ENCODE measurements at regions not wholly inside any gene's neighbourhood (a gene's known extent, or its start where the extent isn't known, plus 50 kb on each side); places are given as distances from the start of the nearest gene placed in this dataset.
"Not testable (repeated sequence)": the region's sequence is repeated elsewhere in the genome, so short reads cannot be mapped to it uniquely, and the experiment has no call there.

GRCh38 chr2:8611246-8611645 lies 70.6 kb upstream of the ID2 start:
- no peak for DNase-seq

DNA sequence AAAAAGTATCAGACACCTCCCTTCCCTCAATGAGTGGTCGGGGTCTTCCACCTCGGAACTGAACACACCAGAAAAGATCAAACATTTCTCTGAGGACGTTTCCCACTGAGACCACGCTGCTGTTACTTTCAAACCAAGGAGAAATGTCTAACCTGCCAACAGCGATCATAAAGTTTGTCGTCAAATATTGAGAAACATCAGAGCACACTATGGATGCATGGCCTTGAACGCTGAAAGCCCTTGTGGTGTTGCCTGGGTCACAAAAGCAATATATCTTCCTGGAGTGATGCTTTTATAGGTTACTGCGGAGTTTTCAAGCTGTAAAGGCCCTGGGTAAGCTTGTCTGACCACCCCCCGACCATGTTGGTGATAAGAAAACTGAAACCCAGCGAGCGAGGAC lies 70.2 kb upstream of the ID2 start:
- no peak for DNase-seq

GRCh38 chr2:8612734-8613179 lies 69.1 kb upstream of the ID2 start:
- no peak for DNase-seq

DNA sequence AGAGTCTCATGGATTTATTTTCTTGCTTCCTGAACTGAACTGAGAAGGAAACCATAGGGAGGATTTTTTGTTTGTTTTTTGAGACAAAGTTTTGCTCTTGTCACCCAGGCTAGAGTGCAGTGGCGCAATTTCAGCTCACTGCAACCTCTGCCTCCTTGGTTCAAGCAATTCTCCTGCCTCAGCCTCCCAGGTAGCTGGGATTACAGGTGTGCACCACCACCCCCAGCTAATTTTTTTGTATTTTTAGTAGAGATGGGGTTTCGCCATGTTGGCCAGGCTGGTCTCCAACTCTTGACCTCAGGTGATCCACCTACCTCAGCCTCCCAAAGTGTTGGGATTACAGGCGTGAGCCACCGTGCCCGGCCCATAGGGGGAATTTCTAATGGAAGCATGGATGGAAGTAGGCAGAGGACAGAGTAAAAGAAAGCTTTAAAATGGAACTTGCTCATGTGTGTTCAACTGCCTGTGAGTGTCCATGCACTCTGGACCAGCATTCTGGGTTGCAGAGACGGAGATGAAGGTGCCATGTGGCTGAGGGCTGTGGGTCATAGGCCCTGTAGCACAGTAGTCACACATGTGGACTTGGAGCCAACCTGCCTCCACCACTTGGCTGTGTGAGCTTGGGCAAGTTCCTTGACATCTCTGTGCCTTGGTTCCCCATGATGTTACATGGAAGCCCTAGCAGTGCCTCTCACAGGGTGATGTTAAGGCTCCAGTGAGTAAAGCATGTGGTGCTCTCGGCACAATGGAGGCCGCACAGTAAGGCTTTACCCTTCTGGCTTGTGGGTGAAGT lies 68.5 kb upstream of the ID2 start:
- DNase-seq: not testable (repeated sequence)

GRCh38 chr2:8614646-8615045 lies 67.2 kb upstream of the ID2 start:
- DNase-seq: no peak

DNA sequence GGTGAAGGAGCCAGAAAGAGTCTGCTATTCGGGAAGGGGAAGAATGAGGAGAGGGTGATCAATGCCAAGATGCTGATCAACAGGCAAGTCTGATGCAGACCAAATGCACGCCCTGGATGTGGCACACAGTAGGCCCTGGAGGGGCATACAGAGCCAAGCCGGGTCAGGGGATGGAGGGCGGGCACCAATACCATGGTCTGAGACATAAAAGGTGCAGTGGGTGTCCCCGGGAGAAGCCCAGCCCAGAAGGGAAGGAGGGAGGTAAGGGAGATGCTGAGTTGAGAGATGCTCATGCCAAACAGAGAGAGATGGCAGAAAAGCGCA lies 66.6 kb upstream of the ID2 start:
- DNase-seq: no peak

- DNase-seq: no peak
These were observed 66.1 kb upstream of the ID2 start for GRCh38 chr2:8615576-8616281.

- DNase-seq: no peak
These were observed 64.8 kb upstream of the ID2 start for GRCh38 chr2:8617048-8617447.

DNA sequence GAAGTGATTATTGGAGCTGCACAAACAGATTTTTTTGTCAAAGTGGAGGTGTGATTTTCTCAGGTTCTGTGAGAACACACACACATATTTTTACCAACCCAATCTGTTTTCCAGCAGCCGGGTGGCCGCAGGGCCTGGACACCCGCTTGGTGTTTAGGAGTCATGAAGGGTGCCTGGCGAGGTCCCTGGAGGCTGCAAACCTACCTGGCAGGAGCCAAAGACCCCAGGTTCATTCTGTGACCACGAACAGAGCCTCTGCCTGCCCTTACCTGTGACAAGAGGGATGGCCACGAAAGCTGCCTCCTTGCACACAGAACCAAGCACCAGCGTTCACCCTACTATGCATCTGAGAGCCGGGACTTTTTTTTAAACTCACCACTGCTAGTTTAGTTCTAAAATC lies 64.3 kb upstream of the ID2 start:
- no peak for DNase-seq

- no peak for DNase-seq
These were observed 62.8 kb upstream of the ID2 start for GRCh38 chr2:8619071-8619470.

DNA sequence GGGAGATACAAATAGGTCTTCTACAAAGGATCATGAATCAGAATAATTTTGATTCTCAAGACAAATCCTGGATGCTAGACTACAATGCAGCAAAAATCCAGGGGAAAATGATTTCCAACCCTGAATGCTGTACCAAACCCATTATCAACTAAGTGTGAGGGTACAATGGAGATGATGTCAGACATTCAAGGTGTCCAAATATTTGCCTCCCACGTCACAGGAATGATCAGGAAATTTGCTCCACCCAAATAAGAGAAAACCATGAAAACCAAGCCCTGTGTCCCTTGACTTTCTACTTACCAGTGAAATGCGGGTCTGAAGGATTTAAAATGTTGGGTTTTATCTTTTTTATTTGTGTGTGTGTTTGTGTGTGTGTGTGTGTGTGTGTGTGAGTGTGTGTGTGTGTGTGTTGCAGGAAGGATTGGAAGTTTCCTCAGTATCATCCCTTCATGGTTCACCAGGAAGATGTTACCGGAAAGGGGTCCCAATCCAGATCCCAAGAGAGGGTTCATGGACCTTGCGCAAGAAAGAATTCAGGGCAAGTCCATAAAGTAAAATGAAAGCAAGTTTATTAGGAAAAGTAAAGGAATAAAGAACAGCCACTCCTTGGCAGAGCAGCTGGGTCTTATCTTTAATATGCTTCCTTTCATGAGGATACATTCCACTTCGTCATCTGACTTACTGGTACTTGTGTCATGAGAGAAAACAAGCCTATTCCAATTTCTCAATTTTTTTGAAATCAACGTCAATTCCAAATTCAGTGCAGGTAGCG lies 61.1 kb upstream of the ID2 start:
- no peak for DNase-seq

GRCh38 chr2:8622199-8622911 lies 59.5 kb upstream of the ID2 start:
- no peak for DNase-seq

DNA sequence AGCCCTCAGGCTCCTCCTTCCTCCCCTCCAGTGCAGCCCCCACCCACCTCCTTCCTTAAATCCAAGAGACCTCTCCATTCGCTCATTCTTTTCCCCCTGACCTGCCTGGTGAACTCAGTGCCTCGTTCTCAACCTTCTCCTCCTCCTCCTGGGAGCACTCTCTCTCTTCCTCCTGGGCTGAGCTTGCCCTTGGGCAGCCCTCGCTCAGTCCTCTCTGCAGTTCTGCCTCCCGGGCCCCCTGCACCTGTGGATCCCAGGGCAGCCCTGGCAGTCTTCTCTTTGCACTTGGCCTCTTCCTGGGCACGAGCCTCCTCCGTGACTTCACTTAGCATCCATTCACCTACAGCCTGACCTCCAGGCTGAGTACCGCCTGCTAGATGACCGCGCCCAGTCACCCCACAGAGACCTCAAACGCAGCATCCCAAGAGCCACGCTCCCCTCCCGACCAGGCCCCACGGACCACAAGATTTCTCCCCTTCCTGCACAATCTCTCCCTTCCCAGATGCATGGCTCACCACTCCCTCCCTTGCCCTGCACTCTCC lies 58.9 kb upstream of the ID2 start:
- no peak for DNase-seq

DNA sequence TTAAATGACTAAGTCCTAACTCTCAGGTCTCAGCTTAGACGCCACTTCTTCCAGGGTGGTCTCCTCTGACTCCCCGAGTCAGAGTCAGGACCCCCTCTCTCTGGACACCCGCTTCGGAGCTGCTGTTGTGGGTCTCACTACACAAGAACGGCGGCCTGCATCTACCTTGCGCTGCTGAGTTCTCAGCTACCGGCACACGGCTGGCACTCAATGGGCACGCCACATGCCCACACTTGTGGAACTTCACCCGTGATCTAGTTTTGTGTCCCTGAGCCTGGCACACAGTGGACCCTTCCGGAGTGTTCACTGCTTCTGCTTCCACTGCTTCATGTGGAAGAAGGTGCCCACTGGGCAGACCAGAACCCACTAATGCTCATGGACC lies 58.3 kb upstream of the ID2 start:
- no peak for DNase-seq

DNA sequence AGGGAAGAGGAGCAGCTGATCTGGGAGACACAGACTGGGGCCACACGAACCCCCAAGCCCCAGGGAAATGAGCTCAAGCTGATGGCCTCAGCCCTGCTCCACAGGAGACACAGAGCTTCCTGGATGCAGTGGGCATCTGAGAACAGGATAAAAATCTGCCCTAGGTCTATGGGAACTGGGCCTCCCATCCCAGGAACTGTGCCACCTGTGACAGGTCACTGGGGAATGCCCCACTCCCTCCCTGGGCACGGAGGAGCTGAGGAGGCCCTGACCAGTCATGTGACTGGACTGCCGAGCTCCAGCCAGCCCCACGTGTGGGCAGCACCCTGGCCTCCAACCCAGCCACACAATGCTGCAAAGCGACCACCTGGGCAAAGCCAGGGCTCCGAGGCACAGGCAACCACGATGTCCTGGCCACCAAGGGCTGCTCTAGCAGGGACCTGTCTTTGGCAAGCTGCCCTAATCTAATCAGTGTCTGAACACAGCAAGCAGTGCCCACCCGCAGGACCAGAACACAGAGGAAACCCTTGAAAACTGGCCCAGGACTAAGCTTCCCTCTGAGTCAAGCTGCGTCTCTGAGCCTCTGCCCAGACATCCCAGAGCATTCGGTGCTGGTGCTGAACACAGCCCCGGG lies 57.8 kb upstream of the ID2 start:
- DNase-seq: no peak

DNA sequence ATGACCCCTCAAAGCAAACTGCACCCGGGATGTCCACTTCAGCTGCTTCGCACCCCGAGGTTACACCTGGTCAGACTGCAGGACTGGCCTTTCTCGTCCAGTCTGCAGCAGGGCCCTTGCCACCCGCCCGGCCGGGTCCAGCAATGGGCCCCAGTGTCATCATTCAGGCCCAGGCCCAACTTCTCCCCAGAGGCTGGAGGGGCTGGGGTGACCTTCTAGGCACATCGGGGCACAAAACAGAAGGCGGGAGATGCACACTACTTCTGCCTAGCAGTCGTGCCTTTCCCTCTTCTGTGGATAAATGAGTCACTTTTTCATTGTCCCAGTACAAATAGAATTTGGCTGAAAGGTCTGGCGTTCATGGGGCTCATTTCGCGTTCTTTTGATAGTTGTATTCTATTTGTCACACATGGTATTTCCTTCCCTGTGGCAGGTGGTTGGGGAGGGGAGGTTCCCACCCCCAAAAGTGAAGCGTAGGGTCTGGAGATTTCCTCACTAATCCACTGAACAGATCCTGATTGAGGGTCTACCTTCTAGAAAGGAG lies 56.9 kb upstream of the ID2 start:
- DNase-seq: no peak

DNA sequence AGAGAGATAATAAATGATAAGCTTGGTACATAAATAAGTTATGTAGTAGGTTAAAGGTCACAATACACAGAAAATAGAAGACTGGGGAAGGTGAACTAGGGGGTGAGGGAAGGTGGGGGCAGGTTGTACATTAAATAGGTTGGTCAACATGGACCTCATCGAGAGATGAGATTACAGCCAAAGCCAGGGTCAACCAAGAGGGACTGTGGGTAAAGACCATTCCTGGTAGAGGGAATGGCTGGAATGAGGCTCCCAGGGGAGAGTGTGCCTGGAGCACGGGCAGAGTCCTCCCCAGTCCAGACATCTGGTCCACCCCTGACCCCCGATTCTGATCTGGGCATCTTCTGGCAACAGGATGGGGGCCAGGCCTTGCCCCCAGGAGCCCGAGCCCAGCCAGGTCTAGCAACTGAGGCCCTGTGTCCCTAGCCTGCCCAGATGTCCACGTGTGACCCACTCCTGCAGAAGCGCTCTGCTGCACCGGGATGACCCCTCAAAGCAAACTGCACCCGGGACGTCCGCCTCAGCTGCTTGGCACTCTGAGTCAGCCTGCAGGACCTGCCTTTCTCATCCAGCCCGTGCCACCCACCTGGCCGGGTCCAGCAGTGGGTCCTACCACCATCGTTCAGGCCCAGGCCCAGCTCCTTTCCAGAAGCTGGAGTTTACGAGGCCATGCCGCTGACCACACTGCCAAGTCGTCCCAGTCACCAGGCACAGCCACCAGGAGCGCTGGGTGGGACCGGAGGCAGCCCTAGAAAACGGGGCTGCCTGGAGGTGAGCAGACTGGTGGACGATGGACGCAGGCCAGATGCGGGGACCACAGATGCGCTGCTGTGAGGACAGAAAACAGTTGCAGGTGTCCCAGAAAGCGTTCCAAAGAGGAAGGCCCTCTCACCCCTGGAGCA lies 56.2 kb upstream of the ID2 start:
- DNase-seq: no peak

DNA sequence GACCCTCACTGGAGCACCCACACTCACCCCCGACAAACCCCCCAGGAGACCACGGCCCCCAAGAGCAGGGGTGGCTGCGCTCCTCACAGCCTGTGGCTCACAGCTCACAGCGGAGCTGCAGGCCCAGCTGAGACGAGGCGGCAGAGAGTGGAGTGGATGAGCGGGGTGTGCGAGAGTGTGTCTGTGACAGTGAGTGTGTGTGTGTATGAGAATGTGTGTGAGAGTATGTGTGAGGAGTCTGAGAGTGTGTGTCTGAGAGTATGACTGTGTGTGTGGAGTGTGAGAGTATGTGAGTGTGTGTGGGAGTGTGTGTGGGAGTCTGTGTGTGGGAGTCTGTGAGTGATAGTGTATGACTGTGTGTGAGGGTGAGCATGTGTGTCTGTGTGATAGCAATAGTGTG lies 55.3 kb upstream of the ID2 start:
- DNase-seq: no peak

GRCh38 chr2:8627019-8627691 lies 54.7 kb upstream of the ID2 start:
- DNase-seq: no peak

DNA sequence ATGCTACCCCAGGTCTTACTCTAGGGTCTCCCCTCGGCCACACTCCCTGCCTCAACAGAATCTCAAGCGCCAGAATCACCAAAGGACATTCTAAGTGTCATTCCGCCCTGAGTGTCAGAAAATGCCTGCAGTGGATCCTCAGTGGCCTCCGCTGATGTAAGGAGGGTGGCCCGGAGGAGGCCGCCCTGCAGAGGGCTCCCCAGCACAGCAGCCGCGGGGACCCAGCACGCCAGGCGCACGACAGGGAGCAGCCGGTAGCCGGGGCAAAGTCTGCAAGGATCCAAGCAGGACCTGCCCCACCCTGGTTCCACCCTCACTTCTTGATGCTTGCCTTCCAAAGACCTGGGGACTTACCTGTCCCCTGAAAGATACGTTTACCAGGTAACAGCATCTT lies 54.2 kb upstream of the ID2 start:
- no peak for DNase-seq

All from NCI-H510A (cell line).